MCF 10A (cell line): ENCODE measurements at regions not wholly inside any gene's neighbourhood (a gene's known extent, or its start where the extent isn't known, plus 50 kb on each side); places are given as distances from the start of the nearest gene placed in this dataset.

Experiments used
- BruUV-seq: library from RNA; stranded (reverse); fragments of 400-500 nt; replicated peaks from 2 replicates; lab custom pipeline; 2021; lab: Mats Ljungman, UMichigan
- CTCF ChIA-PET: fragments of 300-600 bp; sonication (Branson Sonifier 250); formaldehyde crosslinking; extraction: SDS; loops from one replicate; lab custom pipeline; 2021; ENCODE audit warnings: antibody characterized with exemption, inconsistent platforms; lab: Yijun Ruan, JAX
- POLR2A ChIA-PET: fragments of 300-600, 350-650 bp; sonication (Branson Sonifier 250); formaldehyde crosslinking; extraction: SDS; loops from one replicate; lab custom pipeline; 2020; ENCODE audit warnings: antibody characterized with exemption, inconsistent platforms; lab: Yijun Ruan, JAX
- DNase-seq: peaks from one replicate; pipeline ENCODE4 v3.0.0-alpha.2; 2018; ENCODE audit not compliant: unreplicated experiment
- H3K27ac Mint-ChIP-seq: one replicate; pipeline ENCODE4 v1.8.0; 2022; ENCODE audit warnings: mild to moderate bottlenecking, low read depth, mixed read lengths; ENCODE audit not compliant: unreplicated experiment
- H3K27me3 Mint-ChIP-seq: one replicate; pipeline ENCODE4 v1.8.0; 2022; ENCODE audit warnings: mixed read lengths; ENCODE audit not compliant: insufficient read depth, unreplicated experiment
- H3K36me3 Mint-ChIP-seq: one replicate; pipeline ENCODE4 v1.8.0; 2022; ENCODE audit warnings: mild to moderate bottlenecking, moderate library complexity, mixed read lengths; ENCODE audit not compliant: insufficient read depth, unreplicated experiment
- H3K4me1 Mint-ChIP-seq: one replicate; pipeline ENCODE4 v1.8.0; 2022; ENCODE audit warnings: mixed read lengths; ENCODE audit not compliant: insufficient read depth, unreplicated experiment
- H3K4me3 Mint-ChIP-seq: one replicate; pipeline ENCODE4 v1.8.0; 2022; ENCODE audit warnings: mild to moderate bottlenecking, moderate library complexity, mixed read lengths; ENCODE audit not compliant: unreplicated experiment
- H3K9me3 Mint-ChIP-seq: one replicate; pipeline ENCODE4 v1.8.0; 2022; ENCODE audit warnings: mixed read lengths; ENCODE audit not compliant: unreplicated experiment
- CTCF ChIP-seq: fragments of 200-600 bp; IDR thresholded peaks from one replicate; pipeline ENCODE4 v1.8.0; 2022; ENCODE audit warnings: antibody characterized with exemption, mild to moderate bottlenecking; ENCODE audit not compliant: unreplicated experiment
- intact Hi-C: fragments of 100-400 bp; cut with micrococcal nuclease; formaldehyde crosslinking; loops from 2 replicates; pipeline ENCODE4 v1.14.1; 2022

- ChIA-PET POLR2A (interaction anchor here (0.6 kb wide), 1 partner anchor 43 kb away, joined by 3 read pairs; no protein-coding TSS in a partner anchor), CTCF (interaction anchor here (0.6 to 1.4 kb wide), 3 partner anchors 21 to 440 kb away, joined by 3 to 6 read pairs (median 4); no protein-coding TSS in a partner anchor)
- no peaks in the 10 kb centered on the region for H3K4me1 Mint-ChIP-seq
- TF ChIP-seq CTCF = no peak
- H3K27ac Mint-ChIP-seq = no peak overlapping the region
- no TSS peak for BruUV-seq
- H3K27me3 Mint-ChIP-seq = no peaks in the 10 kb centered on the region
- H3K36me3 Mint-ChIP-seq = no peaks in the 10 kb centered on the region
- no peak for DNase-seq
- H3K4me3 Mint-ChIP-seq = no peak overlapping the region
- peaks cover 6% of the 10 kb centered on the region for H3K9me3 Mint-ChIP-seq
- intact Hi-C loops = no loop called here
Observed at GRCh38 chr3:81888914-81889557, 127.6 kb upstream of the GBE1 start.

- Mint-ChIP-seq H3K4me1 (no peaks in the 10 kb centered on the region), H3K27me3 (no peaks in the 10 kb centered on the region), H3K36me3 (no peaks in the 10 kb centered on the region), H3K27ac (no peak overlapping the region), H3K9me3 (no peaks in the 10 kb centered on the region), H3K4me3 (no peak overlapping the region)
- ChIA-PET CTCF (interaction anchor here (1.0 kb wide), 1 partner anchor 23 kb away, joined by 8 read pairs; no protein-coding TSS in a partner anchor), POLR2A (no interaction called here)
- no peak for DNase-seq
- intact Hi-C loops = no loop called here
- TF ChIP-seq CTCF = no peak
- no TSS peak for BruUV-seq
Observed at GRCh38 chr3:81887448-81887847, 126.0 kb upstream of the GBE1 start.

- peak; percentile 6 for DNase-seq
- no peaks in the 10 kb centered on the region for H3K27me3 Mint-ChIP-seq
- no peak overlapping the region for H3K4me3 Mint-ChIP-seq
- no peaks in the 10 kb centered on the region for H3K36me3 Mint-ChIP-seq
- BruUV-seq = no TSS peak
- no peak for TF ChIP-seq CTCF
- H3K9me3 Mint-ChIP-seq = no peaks in the 10 kb centered on the region
- H3K4me1 Mint-ChIP-seq = no peaks in the 10 kb centered on the region
- no peak overlapping the region for H3K27ac Mint-ChIP-seq
- ChIA-PET CTCF (interaction anchor here (1.4 kb wide), 1 partner anchor 24 kb away, joined by 6 read pairs; no protein-coding TSS in a partner anchor), POLR2A (no interaction called here)
- intact Hi-C loops = no loop called here
Observed at GRCh38 chr3:81886081-81886480, 124.6 kb upstream of the GBE1 start.

DNA sequence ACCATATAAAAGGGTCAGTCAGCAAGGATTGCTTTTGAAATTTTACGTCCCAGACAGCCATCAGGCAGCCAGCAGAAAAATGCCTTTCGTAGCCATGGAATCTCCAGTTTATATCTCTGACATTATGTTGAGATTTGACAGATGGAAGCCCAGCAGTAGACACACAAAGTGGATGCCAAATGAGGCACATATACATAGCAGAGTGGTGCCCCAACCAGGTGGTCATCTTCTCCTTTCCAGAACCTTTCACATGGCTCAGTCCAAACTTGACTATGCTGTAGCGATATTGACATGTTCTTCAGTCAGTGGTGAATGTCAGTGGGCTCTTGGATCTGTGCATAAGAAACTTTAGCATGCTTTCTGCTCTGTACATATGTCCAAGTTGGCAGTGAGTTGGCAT is 123.3 kb upstream of the GBE1 start:
- ChIA-PET CTCF (interaction anchor here (1.4 kb wide), 1 partner anchor 25 kb away, joined by 6 read pairs; no protein-coding TSS in a partner anchor), POLR2A (no interaction called here)
- Mint-ChIP-seq H3K27me3 (no peaks in the 10 kb centered on the region), H3K36me3 (no peaks in the 10 kb centered on the region), H3K4me1 (no peaks in the 10 kb centered on the region), H3K27ac (no peak overlapping the region), H3K4me3 (no peak overlapping the region), H3K9me3 (no peaks in the 10 kb centered on the region)
- intact Hi-C loops = no loop called here
- DNase-seq = no peak
- TF ChIP-seq CTCF = no peak
- no TSS peak for BruUV-seq
